ENCODE measurements at regions not wholly inside any gene's neighbourhood (a gene's known extent, or its start where the extent isn't known, plus 50 kb on each side); places are given as distances from the start of the nearest gene placed in this dataset.

DNA sequence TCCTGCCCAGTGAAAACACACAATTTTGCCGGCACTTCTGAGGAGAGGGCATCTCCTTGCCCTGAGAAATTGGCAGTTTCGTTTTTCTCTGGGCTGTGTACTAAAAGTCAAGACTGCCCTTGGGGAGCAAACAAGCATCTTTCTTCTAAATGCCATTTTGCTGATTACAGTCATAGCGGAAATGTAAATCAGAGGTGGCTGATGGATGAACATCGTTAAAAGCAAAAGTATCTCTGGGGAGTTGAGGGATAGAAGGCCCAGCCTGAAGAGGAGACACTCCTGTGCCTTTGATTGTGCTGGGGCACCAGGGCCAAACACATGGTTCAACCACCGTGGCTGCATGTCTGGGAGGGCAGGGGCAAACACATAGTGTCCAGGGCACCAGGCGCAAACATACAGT lies 49.8 kb downstream of the ABCC12 start:
- no peak overlapping the region for H3K4me3 ChIP-seq (ENCODE audit: low read length in 2 of 2)
- no peaks in the 10 kb centered on the region for H3K9me3 ChIP-seq (ENCODE audit: control insufficient read depth, low read length)
- intact Hi-C loops (cut with DNase I) = no loop called here
- DNase-seq = no peak
- no peaks in the 10 kb centered on the region for H3K36me3 ChIP-seq (ENCODE audit: control insufficient read depth in 1 of 2, insufficient read depth in 2 of 2, low read length in 1 of 2)
- ATAC-seq (ENCODE audit: low FRiP score) = no peak
- no peaks in the 10 kb centered on the region for H3K4me1 ChIP-seq (ENCODE audit: control insufficient read depth in 1 of 2, insufficient read depth in 2 of 2, low read length in 2 of 2)
- WGBS, 2 donors = 80% methylated on average over 6 of the region's 6 CpGs
- H3K27ac ChIP-seq (ENCODE audit: low read depth in 1 of 2, low read length in 2 of 2) = no peak overlapping the region
- no peaks in the 10 kb centered on the region for H3K27me3 ChIP-seq (ENCODE audit: control insufficient read depth in 1 of 2, insufficient read depth in 2 of 2, low read length in 1 of 2)

DNA sequence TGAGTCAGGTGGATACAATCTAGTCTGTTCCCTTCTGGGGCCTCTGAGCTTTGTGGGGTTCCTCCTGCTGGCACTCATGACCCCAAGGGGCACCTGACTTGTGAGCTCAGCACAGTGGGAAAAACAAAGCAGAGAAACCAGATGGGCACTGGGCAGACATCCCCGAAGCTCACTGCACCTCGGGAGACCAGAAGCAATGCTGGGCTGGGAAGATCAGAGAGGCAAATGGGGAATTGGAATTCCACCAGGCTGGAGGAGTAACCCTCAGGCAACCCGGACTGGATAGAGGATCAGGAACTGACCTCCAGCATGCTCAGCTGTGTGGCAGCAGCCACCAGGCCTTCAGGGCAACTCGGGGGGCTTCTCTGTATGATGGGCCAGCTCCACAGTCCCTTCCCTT lies 50.3 kb downstream of the ABCC12 start:
- Histone ChIP-seq H3K36me3 (ENCODE audit: control insufficient read depth in 1 of 2, insufficient read depth in 2 of 2, low read length in 1 of 2) (no peaks in the 10 kb centered on the region), H3K4me3 (ENCODE audit: low read length in 2 of 2) (no peak overlapping the region), H3K27me3 (ENCODE audit: control insufficient read depth in 1 of 2, insufficient read depth in 2 of 2, low read length in 1 of 2) (no peaks in the 10 kb centered on the region), H3K9me3 (ENCODE audit: control insufficient read depth, low read length) (no peaks in the 10 kb centered on the region), H3K27ac (ENCODE audit: low read depth in 1 of 2, low read length in 2 of 2) (no peak overlapping the region), H3K4me1 (ENCODE audit: control insufficient read depth in 1 of 2, insufficient read depth in 2 of 2, low read length in 2 of 2) (no peaks in the 10 kb centered on the region)
- DNase-seq (no peak), ATAC-seq (ENCODE audit: low FRiP score) (no peak)
- WGBS, 2 donors = 61 to 64% methylated on average over 4 of the region's 4 CpGs
- intact Hi-C loops (cut with DNase I) = no loop called here

DNA sequence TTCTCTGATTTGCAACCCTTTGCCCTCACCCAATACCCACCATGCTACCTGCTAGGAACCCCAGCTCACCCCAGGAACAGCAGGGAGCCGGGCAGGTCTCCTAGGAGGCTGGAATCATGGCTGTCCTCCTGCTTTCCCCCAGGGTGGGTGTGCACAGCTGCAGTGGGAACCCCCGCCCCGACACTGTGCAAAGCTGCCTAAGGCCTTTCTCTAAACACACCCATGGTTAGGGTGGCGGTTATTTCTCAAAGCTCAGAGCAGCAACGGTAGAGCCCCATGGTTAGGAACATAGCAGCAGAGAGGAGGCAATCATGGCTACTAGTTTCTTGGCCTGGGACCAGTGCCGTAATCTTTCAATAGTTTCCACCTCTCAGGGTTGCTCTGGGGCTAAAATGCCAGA lies 52.2 kb downstream of the ABCC12 start:
- intact Hi-C loops (cut with DNase I) = no loop called here
- no peak for ATAC-seq (ENCODE audit: low FRiP score)

DNA sequence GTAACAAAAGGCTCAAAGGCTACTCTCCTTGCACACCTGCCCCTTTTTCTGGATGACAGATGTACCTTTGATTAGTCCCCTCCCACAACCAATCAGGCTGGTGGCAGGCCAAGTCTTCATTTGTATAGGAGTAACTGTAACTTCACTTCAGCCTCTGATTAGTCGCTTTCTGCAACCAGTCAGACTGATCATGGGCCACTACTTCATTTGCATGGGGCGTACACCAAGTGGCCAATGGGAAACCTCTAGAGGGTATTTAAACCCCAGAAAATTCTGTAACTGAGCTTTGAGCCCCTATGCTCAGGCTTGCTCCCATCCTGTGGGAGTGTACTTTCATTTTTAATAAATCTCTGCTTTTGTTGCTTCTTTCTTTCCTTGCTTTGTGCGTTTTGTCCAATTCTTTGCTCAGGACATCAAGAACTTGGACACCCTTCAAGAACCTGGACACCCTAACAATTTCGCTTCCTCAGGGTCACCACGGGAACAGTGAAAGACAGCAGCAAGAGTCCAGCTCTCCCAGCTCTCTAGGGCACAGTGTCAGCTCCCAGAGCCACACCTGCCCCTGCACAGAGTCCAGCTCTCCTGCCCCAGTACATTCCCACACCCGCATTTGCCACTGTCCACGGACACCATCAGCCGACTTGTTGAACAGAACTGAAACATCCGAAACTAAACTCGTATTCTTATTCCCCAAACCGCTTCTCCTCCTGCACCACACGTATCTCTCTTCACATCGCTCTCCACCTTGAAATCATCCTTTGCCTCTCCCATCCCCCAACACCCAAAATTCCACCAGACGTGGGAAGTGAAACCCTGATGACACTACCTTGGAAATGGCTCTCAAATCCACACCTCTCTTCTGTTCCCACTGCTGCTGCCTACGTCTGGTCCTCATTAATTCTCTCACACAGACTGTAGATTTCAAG lies 53.4 kb downstream of the ABCC12 start:
- H3K36me3 ChIP-seq (ENCODE audit: control insufficient read depth in 1 of 2, insufficient read depth in 2 of 2, low read length in 1 of 2) = no peaks in the 10 kb centered on the region
- H3K4me3 ChIP-seq (ENCODE audit: low read length in 2 of 2) = no peak overlapping the region
- 78 to 81% methylated on average over 15 of the region's 15 CpGs for WGBS, 2 donors
- H3K27me3 ChIP-seq (ENCODE audit: control insufficient read depth in 1 of 2, insufficient read depth in 2 of 2, low read length in 1 of 2) = no peaks in the 10 kb centered on the region
- DNase-seq = no peak
- H3K9me3 ChIP-seq (ENCODE audit: control insufficient read depth, low read length) = no peaks in the 10 kb centered on the region
- no peaks in the 10 kb centered on the region for H3K4me1 ChIP-seq (ENCODE audit: control insufficient read depth in 1 of 2, insufficient read depth in 2 of 2, low read length in 2 of 2)
- intact Hi-C loops (cut with DNase I) = no loop called here
- no peak overlapping the region for H3K27ac ChIP-seq (ENCODE audit: low read depth in 1 of 2, low read length in 2 of 2)
- ATAC-seq (ENCODE audit: low FRiP score) = no peak

More for the DNA sequence above, 52.2 kb downstream of the ABCC12 start:
- Histone ChIP-seq H3K36me3 (ENCODE audit: control insufficient read depth in 1 of 2, insufficient read depth in 2 of 2, low read length in 1 of 2) (no peaks in the 10 kb centered on the region), H3K4me3 (ENCODE audit: low read length in 2 of 2) (no peak overlapping the region), H3K9me3 (ENCODE audit: control insufficient read depth, low read length) (no peaks in the 10 kb centered on the region), H3K27ac (ENCODE audit: low read depth in 1 of 2, low read length in 2 of 2) (no peak overlapping the region), H3K4me1 (ENCODE audit: control insufficient read depth in 1 of 2, insufficient read depth in 2 of 2, low read length in 2 of 2) (no peaks in the 10 kb centered on the region), H3K27me3 (ENCODE audit: control insufficient read depth in 1 of 2, insufficient read depth in 2 of 2, low read length in 1 of 2) (no peaks in the 10 kb centered on the region)
- 84 to 85% methylated on average over 6 of the region's 6 CpGs for WGBS, 2 donors
- no peak for DNase-seq

DNA sequence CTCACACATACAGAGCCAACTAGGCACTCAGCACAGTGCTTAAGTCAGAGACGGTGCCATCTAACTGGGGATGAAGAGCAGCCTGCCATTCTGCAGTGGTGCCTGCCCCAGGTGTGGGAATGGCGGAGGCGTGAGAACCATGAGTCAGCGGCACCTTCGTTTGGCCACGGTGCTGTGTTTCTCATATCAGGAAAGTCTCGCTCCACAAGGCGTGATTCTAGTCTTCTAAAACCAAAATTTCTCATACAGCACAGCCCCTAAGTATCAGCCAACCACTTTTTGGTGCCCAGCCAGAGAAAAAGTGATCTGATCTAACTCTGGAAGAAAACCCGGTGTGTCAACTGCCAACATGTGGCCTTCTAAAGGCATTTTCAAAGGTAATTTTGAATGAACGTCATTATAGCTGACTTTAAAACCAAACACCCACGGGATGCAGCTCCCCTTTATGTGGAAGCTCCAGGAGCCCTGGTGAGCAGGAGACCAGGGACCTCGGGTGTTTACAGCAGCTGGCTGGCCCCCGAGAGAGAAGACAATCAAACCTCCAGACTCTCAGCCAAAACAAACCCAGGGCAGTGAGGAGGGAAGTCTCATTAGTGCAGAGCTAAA lies 54.6 kb downstream of the ABCC12 start:
- H3K27ac ChIP-seq (ENCODE audit: low read depth in 1 of 2, low read length in 2 of 2) = no peak overlapping the region
- DNase-seq (no peak), ATAC-seq (ENCODE audit: low FRiP score) (no peak)
- H3K27me3 ChIP-seq (ENCODE audit: control insufficient read depth in 1 of 2, insufficient read depth in 2 of 2, low read length in 1 of 2) = no peaks in the 10 kb centered on the region
- H3K4me1 ChIP-seq (ENCODE audit: control insufficient read depth in 1 of 2, insufficient read depth in 2 of 2, low read length in 2 of 2) = no peaks in the 10 kb centered on the region
- no peaks in the 10 kb centered on the region for H3K9me3 ChIP-seq (ENCODE audit: control insufficient read depth, low read length)
- no peak overlapping the region for H3K4me3 ChIP-seq (ENCODE audit: low read length in 2 of 2)
- intact Hi-C loops (cut with DNase I) = no loop called here
- 41 to 47% methylated on average over 13 of the region's 13 CpGs for WGBS, 2 donors
- H3K36me3 ChIP-seq (ENCODE audit: control insufficient read depth in 1 of 2, insufficient read depth in 2 of 2, low read length in 1 of 2) = no peaks in the 10 kb centered on the region

DNA sequence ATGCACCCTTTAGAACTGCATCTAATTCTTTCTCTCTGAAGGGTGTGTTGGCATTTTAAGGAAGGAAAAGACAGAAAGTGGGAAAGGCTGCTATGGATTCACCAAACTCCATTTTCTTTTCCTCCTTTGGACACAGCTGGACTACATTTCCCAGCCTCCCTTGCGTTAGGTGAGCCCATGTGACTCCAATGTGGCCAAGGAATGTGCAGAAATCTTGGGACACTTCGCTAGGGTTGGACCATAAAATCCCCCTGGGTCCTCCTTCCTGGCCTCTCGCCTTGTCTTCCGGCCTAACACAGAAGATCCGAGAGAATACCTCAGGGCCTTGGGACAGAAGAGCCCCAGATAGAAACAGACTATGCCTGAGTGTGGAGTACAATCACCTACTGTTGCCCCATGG lies 56.3 kb downstream of the ABCC12 start:
- 75 to 76% methylated on average over 5 of the region's 5 CpGs for WGBS, 2 donors
- no peaks in the 10 kb centered on the region for H3K36me3 ChIP-seq (ENCODE audit: control insufficient read depth in 1 of 2, insufficient read depth in 2 of 2, low read length in 1 of 2)
- H3K9me3 ChIP-seq (ENCODE audit: control insufficient read depth, low read length) = no peaks in the 10 kb centered on the region
- H3K4me3 ChIP-seq (ENCODE audit: low read length in 2 of 2) = no peak overlapping the region
- no peak overlapping the region for H3K27ac ChIP-seq (ENCODE audit: low read depth in 1 of 2, low read length in 2 of 2)
- DNase-seq (no peak), ATAC-seq (ENCODE audit: low FRiP score) (no peak)
- H3K27me3 ChIP-seq (ENCODE audit: control insufficient read depth in 1 of 2, insufficient read depth in 2 of 2, low read length in 1 of 2) = no peaks in the 10 kb centered on the region
- no peaks in the 10 kb centered on the region for H3K4me1 ChIP-seq (ENCODE audit: control insufficient read depth in 1 of 2, insufficient read depth in 2 of 2, low read length in 2 of 2)
- intact Hi-C loops (cut with DNase I) = no loop called here

DNA sequence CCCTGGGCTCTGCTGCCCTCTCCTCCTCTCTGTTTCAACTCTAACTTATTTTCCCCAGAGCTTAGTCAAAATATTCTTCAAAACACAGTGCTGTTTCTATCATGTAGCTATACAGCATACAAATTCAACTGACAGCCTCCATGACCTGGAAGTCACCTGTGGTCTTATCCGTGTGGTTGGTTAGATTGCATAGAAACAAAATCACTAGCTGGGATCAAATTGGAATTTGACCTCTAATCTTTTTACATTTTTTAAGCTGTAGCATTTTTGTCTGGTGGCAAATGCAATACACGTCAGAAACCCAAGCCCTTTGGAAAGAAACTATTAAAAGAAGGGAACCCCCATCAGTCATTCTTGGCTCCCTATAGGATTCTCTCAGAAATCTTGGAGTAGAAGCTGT lies 57.3 kb downstream of the ABCC12 start:
- 57 to 68% methylated on average over 2 of the region's 2 CpGs for WGBS, 2 donors
- DNase-seq (no peak), ATAC-seq (ENCODE audit: low FRiP score) (no peak)
- no peaks in the 10 kb centered on the region for H3K27me3 ChIP-seq (ENCODE audit: control insufficient read depth in 1 of 2, insufficient read depth in 2 of 2, low read length in 1 of 2)
- H3K4me1 ChIP-seq (ENCODE audit: control insufficient read depth in 1 of 2, insufficient read depth in 2 of 2, low read length in 2 of 2) = no peaks in the 10 kb centered on the region
- no peak overlapping the region for H3K27ac ChIP-seq (ENCODE audit: low read depth in 1 of 2, low read length in 2 of 2)
- intact Hi-C loops (cut with DNase I) = no loop called here
- no peaks in the 10 kb centered on the region for H3K36me3 ChIP-seq (ENCODE audit: control insufficient read depth in 1 of 2, insufficient read depth in 2 of 2, low read length in 1 of 2)
- no peaks in the 10 kb centered on the region for H3K9me3 ChIP-seq (ENCODE audit: control insufficient read depth, low read length)
- H3K4me3 ChIP-seq (ENCODE audit: low read length in 2 of 2) = no peak overlapping the region

DNA sequence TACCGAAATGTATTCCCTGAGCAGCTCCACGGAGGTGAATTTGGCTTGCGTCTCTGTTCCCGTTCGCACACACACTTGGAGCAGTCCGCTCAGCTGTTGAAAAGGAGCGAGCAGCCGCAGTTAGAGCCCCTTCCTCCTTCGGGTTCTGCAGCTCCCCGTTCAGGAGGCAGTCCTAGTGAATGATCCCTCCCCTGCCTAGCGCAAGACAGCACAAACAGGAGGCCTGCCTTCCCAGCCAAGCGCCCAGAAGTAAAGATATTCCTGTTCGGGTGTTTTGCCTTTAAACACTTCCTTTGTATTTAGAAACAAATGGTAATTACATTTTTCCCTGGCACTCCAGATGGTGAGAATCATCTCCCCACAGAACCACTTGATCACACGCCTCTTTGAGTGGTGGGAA lies 64.7 kb downstream of the ABCC12 start:
- Histone ChIP-seq H3K36me3 (ENCODE audit: control insufficient read depth in 1 of 2, insufficient read depth in 2 of 2, low read length in 1 of 2) (no peaks in the 10 kb centered on the region), H3K27ac (ENCODE audit: low read depth in 1 of 2, low read length in 2 of 2) (no peak overlapping the region), H3K9me3 (ENCODE audit: control insufficient read depth, low read length) (no peaks in the 10 kb centered on the region), H3K4me1 (ENCODE audit: control insufficient read depth in 1 of 2, insufficient read depth in 2 of 2, low read length in 2 of 2) (no peaks in the 10 kb centered on the region), H3K27me3 (ENCODE audit: control insufficient read depth in 1 of 2, insufficient read depth in 2 of 2, low read length in 1 of 2) (no peaks in the 10 kb centered on the region), H3K4me3 (ENCODE audit: low read length in 2 of 2) (no peak overlapping the region)
- intact Hi-C loops (cut with DNase I) = no loop called here
- no peak for ATAC-seq (ENCODE audit: low FRiP score)
- WGBS, 2 donors = 64 to 72% methylated on average over 14 of the region's 14 CpGs
- DNase-seq = no peak

All from aorta (tissue), 5 donors.